ENCODE measurements at regions not wholly inside any gene's neighbourhood (a gene's known extent, or its start where the extent isn't known, plus 50 kb on each side); places are given as distances from the start of the nearest gene placed in this dataset.

- SMC1A ChIA-PET (ENCODE audit: uncharacterized antibody, unreplicated experiment), result interaction anchor here (0.8 kb wide), 1 partner anchor 8 kb away, joined by 3 read pairs; no protein-coding TSS in a partner anchor
Measured at GRCh38 chr2:82795446-82795845, 1663.6 kb downstream of the SUCLG1 start.

More at GRCh38 chr2:82795446-82795845, 1663.6 kb downstream of the SUCLG1 start:
- in situ Hi-C loops (cut with MboI), result no loop called here
- Histone ChIP-seq H3K9me3 (replicated peaks; ENCODE audit: control insufficient read depth, insufficient read depth, low read length) (no peaks in the 10 kb centered on the region), H3K79me2 (ENCODE audit: control insufficient read depth, insufficient read depth, low read length) (no peaks in the 10 kb centered on the region), H3K9ac (ENCODE audit: control insufficient read depth, insufficient read depth, low read length) (no peak overlapping the region), H4K20me1 (ENCODE audit: control insufficient read depth, insufficient read depth) (no peaks in the 10 kb centered on the region), H3K27ac (ENCODE audit: control insufficient read depth, insufficient read depth) (no peak overlapping the region), H2AFZ (ENCODE audit: control insufficient read depth, low read depth, low read length) (no peak overlapping the region), H3K4me2 (ENCODE audit: control insufficient read depth, insufficient read depth) (no peak overlapping the region), H3K4me1 (ENCODE audit: control insufficient read depth, insufficient read depth, low read length) (no peaks in the 10 kb centered on the region), H3K36me3 (ENCODE audit: control insufficient read depth in 2 of 2, insufficient read depth in 2 of 2, low read length in 1 of 2) (no peaks in the 10 kb centered on the region), H3K27me3 (replicated peaks in 1 of 2; ENCODE audit: control insufficient read depth in 2 of 2, insufficient read depth in 2 of 2, low read length in 1 of 2) (no peaks in the 10 kb centered on the region), H3K4me3 (no peak overlapping the region)
- no TSS peak for BruUV-seq (replicated peaks)
- ChIA-PET RAD21 (ENCODE audit: unreplicated experiment) (no interaction called here), CTCF (interaction anchor here (1.4 kb wide), 1 partner anchor 9 kb away, joined by 3 read pairs; no protein-coding TSS in a partner anchor), POLR2A (no interaction called here)
- intact Hi-C loops (cut with micrococcal nuclease; ENCODE audit: unreplicated experiment), result no loop called here
- DNase-seq (ENCODE audit: low read depth, low spot score), result no peak
- WGBS (ENCODE audit: insufficient coverage, insufficient replicate concordance, low lambda C conversion rate, missing lambda C conversion rate), result 58% methylated on average over 3 of the region's 3 CpGs
- TF ChIP-seq STAT3 (IDR thresholded peaks at IDR 0.05; ENCODE audit: low read depth, low read length) (no peak), ETV6 (conservative IDR thresholded peaks at IDR 0.05 in 1 of 2, IDR thresholded peaks at IDR 0.05 in 1 of 2; ENCODE audit: borderline replicate concordance in 1 of 2, low read depth in 1 of 2) (no peak), RBBP5 (conservative IDR thresholded peaks at IDR 0.05) (no peak), FOXK2 (IDR thresholded peaks at IDR 0.05) (no peak), ZNF207 (IDR thresholded peaks at IDR 0.05; ENCODE audit: borderline replicate concordance) (no peak), JUND (IDR thresholded peaks at IDR 0.05; ENCODE audit: low read depth, low read length) (no peak), KDM1A (IDR thresholded peaks at IDR 0.05; ENCODE audit: borderline replicate concordance) (no peak), PML (IDR thresholded peaks at IDR 0.05; ENCODE audit: low read length) (no peak), NR2C1 (IDR thresholded peaks at IDR 0.05) (no peak), ESRRA (IDR thresholded peaks at IDR 0.05; ENCODE audit: low read length) (no peak), CBX5 (IDR thresholded peaks at IDR 0.05; ENCODE audit: low read depth) (no peak)
- TF ChIP-seq, protein P1, sequence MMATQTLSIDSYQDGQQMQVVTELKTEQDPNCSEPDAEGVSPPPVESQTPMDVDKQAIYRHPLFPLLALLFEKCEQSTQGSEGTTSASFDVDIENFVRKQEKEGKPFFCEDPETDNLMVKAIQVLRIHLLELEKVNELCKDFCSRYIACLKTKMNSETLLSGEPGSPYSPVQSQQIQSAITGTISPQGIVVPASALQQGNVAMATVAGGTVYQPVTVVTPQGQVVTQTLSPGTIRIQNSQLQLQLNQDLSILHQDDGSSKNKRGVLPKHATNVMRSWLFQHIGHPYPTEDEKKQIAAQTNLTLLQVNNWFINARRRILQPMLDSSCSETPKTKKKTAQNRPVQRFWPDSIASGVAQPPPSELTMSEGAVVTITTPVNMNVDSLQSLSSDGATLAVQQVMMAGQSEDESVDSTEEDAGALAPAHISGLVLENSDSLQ (IDR thresholded peaks at IDR 0.05), result no peak
- TF ChIP-seq, protein P2, sequence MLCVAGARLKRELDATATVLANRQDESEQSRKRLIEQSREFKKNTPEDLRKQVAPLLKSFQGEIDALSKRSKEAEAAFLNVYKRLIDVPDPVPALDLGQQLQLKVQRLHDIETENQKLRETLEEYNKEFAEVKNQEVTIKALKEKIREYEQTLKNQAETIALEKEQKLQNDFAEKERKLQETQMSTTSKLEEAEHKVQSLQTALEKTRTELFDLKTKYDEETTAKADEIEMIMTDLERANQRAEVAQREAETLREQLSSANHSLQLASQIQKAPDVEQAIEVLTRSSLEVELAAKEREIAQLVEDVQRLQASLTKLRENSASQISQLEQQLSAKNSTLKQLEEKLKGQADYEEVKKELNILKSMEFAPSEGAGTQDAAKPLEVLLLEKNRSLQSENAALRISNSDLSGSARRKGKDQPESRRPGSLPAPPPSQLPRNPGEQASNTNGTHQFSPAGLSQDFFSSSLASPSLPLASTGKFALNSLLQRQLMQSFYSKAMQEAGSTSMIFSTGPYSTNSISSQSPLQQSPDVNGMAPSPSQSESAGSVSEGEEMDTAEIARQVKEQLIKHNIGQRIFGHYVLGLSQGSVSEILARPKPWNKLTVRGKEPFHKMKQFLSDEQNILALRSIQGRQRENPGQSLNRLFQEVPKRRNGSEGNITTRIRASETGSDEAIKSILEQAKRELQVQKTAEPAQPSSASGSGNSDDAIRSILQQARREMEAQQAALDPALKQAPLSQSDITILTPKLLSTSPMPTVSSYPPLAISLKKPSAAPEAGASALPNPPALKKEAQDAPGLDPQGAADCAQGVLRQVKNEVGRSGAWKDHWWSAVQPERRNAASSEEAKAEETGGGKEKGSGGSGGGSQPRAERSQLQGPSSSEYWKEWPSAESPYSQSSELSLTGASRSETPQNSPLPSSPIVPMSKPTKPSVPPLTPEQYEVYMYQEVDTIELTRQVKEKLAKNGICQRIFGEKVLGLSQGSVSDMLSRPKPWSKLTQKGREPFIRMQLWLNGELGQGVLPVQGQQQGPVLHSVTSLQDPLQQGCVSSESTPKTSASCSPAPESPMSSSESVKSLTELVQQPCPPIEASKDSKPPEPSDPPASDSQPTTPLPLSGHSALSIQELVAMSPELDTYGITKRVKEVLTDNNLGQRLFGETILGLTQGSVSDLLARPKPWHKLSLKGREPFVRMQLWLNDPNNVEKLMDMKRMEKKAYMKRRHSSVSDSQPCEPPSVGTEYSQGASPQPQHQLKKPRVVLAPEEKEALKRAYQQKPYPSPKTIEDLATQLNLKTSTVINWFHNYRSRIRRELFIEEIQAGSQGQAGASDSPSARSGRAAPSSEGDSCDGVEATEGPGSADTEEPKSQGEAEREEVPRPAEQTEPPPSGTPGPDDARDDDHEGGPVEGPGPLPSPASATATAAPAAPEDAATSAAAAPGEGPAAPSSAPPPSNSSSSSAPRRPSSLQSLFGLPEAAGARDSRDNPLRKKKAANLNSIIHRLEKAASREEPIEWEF (IDR thresholded peaks at IDR 0.05; ENCODE audit: insufficient replicate concordance, low read depth, low read length), result no peak
- no peak for ATAC-seq
- no peak for FAIRE-seq
